Activated CD4-positive, alpha-beta T cell treated with anti-CD3 and anti-CD28 coated beads, Interleukin-2, amount 10 ng/mL, durations not matched to agents 24 days and 14 days (primary cell): ENCODE measurements at regions not wholly inside any gene's neighbourhood (a gene's known extent, or its start where the extent isn't known, plus 50 kb on each side); places are given as distances from the start of the nearest gene placed in this dataset.

Experiments
- DNase-seq: peaks from one replicate; pipeline ENCODE4 v3.0.0; 2022
- H3K27ac Mint-ChIP-seq: one replicate; pipeline ENCODE4 v1.8.0; 2022; ENCODE audit warnings: mild to moderate bottlenecking, mixed read lengths
- H3K27me3 Mint-ChIP-seq: one replicate; pipeline ENCODE4 v1.8.0; 2022; ENCODE audit warnings: mixed read lengths
- H3K36me3 Mint-ChIP-seq: one replicate; pipeline ENCODE4 v1.8.0; 2022; ENCODE audit warnings: low read depth, mild to moderate bottlenecking, mixed read lengths
- H3K4me1 Mint-ChIP-seq: one replicate; pipeline ENCODE4 v1.8.0; 2021; ENCODE audit warnings: mixed read lengths
- H3K4me3 Mint-ChIP-seq: one replicate; pipeline ENCODE4 v1.8.0; 2022; ENCODE audit warnings: mild to moderate bottlenecking, moderate library complexity, mixed read lengths
- H3K9me3 Mint-ChIP-seq: one replicate; pipeline ENCODE4 v1.8.0; 2021; ENCODE audit warnings: mixed read lengths
- intact Hi-C: fragments of 100-400 bp; cut with micrococcal nuclease; formaldehyde crosslinking; loops from one replicate; pipeline ENCODE4 v1.15.1; 2023

DNA sequence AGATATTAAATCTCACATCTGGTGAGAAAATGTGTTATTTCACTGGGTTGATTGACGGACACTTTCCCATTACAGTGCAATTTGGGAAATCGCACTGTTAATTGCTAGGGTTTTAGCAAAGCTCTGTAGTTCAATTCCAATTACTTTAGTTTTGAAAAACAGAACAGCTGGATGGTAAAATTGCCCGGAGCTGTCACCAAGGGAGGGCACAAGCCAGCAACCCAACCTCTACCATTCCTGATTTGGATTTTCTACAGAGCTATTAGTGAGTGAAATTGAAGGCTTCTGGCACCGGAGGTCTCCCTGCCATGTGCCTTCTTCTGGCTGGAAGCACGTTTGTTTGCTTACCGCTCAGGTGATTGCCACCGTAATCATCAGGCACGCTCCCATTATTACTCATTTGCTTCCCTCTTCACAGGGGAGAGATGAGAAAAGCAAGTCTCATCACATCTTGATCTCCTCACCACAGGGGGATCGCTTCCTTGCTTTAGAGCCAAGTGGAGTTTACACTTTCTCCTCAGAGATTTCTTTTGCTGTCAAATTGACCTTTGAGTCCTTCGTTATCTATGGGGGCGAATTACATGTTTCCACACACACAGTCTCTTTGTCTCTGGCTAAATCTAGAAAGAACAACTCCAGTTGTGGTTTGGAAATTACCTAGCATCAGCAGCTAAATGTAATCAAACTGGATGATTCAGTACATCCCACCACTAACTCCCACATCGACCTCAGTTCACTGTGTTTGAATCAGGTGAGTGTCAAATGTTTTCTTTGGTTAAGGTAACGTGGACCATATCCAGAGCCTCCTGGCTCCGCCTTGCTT, 421.7 kb upstream of the GOLIM4 start:
- H3K9me3 Mint-ChIP-seq: no peaks in the 10 kb centered on the region
- DNase-seq: no peak
- no peak overlapping the region for H3K4me3 Mint-ChIP-seq
- no peaks in the 10 kb centered on the region for H3K36me3 Mint-ChIP-seq
- H3K27me3 Mint-ChIP-seq: no peaks in the 10 kb centered on the region
- H3K27ac Mint-ChIP-seq: no peak overlapping the region
- intact Hi-C loops: loop anchor here (10.0 kb wide), 1 partner anchor 327 kb away; no protein-coding TSS in a partner anchor
- no peaks in the 10 kb centered on the region for H3K4me1 Mint-ChIP-seq

DNA sequence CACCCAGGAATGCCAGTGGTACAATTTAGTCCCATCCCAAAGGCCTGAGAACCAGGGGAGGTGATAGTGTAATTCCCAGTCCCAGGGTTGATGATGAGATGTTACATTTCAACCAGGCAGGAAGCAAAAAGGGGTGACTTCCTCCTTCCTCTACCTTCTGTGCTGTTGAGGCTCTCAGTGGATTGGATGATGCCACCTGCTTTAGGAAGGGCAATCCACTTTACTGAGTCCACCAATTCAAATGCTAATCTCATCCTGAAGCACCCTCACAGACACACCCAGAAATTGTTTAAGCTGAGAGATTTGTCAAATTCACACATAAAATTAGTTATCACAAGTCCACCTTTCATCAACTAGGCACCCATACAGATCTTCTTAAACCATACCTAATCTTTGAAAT, 418.5 kb upstream of the GOLIM4 start:
- H3K27me3 Mint-ChIP-seq: no peaks in the 10 kb centered on the region
- no peak overlapping the region for H3K27ac Mint-ChIP-seq
- intact Hi-C loops: loop anchor here (10.0 kb wide), 1 partner anchor 331 kb away; no protein-coding TSS in a partner anchor
- no peaks in the 10 kb centered on the region for H3K9me3 Mint-ChIP-seq
- no peaks in the 10 kb centered on the region for H3K4me1 Mint-ChIP-seq
- no peak for DNase-seq
- no peaks in the 10 kb centered on the region for H3K36me3 Mint-ChIP-seq
- no peak overlapping the region for H3K4me3 Mint-ChIP-seq

DNA sequence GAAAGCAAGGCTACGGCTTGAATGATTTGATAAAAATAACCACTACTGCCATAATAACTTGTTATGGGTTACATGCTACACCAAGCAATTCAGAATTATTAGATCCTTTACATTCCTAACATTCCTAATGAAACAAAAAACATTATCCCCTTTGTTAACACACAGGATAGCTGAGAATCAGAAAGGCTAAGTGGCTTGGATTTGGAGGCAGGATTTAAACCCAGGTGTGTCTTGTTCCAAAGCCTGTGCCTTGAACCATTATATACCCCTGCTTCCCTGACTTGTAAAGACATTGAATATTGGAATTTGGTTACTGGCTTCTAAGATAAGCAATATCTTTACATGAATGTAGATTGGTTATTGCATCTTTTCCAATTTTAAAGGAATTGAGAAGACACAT, 417.1 kb upstream of the GOLIM4 start:
- no peak for DNase-seq
- no peak overlapping the region for H3K4me3 Mint-ChIP-seq
- H3K4me1 Mint-ChIP-seq: no peaks in the 10 kb centered on the region
- intact Hi-C loops: loop anchor here (10.0 kb wide), 1 partner anchor 332 kb away; no protein-coding TSS in a partner anchor
- H3K9me3 Mint-ChIP-seq: no peaks in the 10 kb centered on the region
- no peak overlapping the region for H3K27ac Mint-ChIP-seq
- H3K36me3 Mint-ChIP-seq: no peaks in the 10 kb centered on the region
- H3K27me3 Mint-ChIP-seq: no peaks in the 10 kb centered on the region

DNA sequence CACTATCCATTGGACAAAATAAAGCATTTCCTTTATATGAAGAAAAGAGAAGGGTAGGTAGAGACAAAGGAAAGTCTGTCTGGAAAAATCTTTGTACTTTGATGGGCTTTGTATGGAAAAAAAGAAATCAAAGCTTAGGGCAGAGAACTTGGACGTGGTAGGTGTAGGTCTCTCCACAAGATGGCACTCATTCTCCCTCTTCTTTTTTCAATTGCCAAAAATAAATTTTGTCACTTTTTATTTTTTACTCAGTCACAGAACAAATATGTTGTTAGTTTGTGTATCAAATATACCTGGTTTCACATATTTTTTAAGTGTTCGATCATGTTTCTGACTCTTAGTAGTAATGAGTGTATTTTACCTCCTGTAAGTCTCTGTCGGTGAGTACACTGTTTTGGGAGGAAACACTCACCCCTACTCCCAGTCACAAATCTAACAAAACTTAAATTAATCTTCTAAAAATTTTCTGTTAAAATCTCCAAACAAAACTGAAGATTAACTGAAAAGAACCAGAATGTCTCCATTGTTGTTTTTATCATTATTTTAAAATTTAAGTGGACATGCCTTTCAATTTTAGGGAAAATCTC, 415.8 kb upstream of the GOLIM4 start:
- Mint-ChIP-seq H3K4me1 (no peaks in the 10 kb centered on the region), H3K4me3 (no peak overlapping the region), H3K27ac (no peak overlapping the region), H3K9me3 (no peaks in the 10 kb centered on the region), H3K27me3 (no peaks in the 10 kb centered on the region), H3K36me3 (no peaks in the 10 kb centered on the region)
- intact Hi-C loops: loop anchor here (10.0 kb wide), 1 partner anchor 333 kb away; no protein-coding TSS in a partner anchor
- no peak for DNase-seq

DNA sequence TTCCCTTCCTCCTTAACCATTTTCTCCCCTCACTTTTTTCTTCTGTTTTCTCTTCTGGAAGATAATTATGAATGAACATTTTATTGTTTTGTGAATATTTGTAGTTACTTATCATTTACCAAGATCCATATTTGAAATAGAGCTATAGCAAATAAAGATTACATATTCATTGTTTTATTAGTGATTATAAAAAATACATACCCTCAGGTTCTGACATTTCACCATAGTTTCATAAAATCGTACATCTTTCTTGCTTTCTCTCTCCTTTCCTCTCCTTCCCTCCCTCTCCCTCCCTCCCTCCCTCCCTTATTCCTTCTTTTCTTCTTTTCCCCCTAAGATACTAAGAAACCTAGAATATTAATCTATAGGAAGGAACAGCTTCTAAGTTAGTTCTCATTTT, 410.9 kb upstream of the GOLIM4 start:
- no peaks in the 10 kb centered on the region for H3K27me3 Mint-ChIP-seq
- no peaks in the 10 kb centered on the region for H3K36me3 Mint-ChIP-seq
- intact Hi-C loops: no loop called here
- no peaks in the 10 kb centered on the region for H3K4me1 Mint-ChIP-seq
- no peak overlapping the region for H3K4me3 Mint-ChIP-seq
- no peak overlapping the region for H3K27ac Mint-ChIP-seq
- no peak for DNase-seq
- no peaks in the 10 kb centered on the region for H3K9me3 Mint-ChIP-seq

DNA sequence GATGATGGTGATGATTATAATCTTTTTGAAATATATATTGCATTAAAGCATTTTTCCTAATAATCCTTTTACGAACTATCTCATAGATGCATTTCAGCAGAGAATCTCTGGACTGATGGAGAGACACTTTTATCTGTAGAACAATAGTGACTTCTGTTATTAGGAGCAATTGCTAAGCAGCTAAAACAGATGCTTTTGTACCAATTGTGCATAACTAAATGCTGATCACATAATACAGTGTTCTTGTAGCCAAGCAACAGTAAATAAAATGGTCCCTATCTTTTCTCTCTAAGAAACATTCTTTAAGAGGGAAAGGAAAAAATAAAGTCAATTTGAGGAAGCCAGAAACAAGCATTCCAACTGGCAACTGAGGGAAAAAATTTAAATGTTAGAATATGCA, 405.8 kb upstream of the GOLIM4 start:
- H3K9me3 Mint-ChIP-seq: no peaks in the 10 kb centered on the region
- DNase-seq: no peak
- H3K36me3 Mint-ChIP-seq: no peaks in the 10 kb centered on the region
- intact Hi-C loops: no loop called here
- no peak overlapping the region for H3K27ac Mint-ChIP-seq
- no peaks in the 10 kb centered on the region for H3K27me3 Mint-ChIP-seq
- H3K4me1 Mint-ChIP-seq: no peaks in the 10 kb centered on the region
- no peak overlapping the region for H3K4me3 Mint-ChIP-seq

DNA sequence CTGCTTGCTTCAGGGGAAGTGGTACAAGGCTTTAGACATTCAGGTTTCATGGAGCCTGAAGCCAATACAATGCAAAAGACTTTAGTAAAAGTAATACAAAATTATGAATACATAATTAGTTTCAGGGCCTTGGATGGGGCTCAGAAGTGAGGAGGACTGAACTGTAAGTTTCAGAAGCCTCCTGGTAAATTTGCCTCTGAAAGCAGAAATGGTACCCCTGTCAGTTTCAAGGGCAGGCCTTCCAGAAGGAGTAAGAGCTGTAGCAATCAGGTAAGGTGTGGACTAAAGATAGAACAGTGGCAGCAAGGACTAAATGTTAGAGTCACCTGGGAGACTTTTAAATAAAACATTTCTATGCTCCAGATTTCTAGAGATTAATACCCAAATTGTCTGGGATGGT, 402.5 kb upstream of the GOLIM4 start:
- no peaks in the 10 kb centered on the region for H3K27me3 Mint-ChIP-seq

DNA sequence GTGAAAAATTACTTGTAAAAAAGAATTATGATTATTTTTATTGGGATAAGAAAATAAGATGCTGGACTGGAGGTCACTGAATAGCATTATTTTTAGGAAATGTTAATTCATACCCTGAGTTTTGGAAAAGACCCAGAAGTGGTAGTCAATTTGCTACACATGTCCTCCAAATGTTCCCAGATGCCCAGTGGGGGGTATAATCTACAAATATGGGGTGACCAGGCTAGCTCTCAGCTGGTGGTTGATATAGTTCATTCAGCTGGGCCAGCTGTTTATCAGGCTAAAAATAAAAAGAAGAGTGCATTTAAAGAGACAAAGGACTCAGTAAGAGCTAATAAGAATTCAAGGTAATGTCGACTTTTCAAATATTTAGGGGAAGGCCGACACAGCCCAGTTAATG, 402.0 kb upstream of the GOLIM4 start:
- Mint-ChIP-seq H3K27me3 (no peaks in the 10 kb centered on the region), H3K9me3 (no peaks in the 10 kb centered on the region), H3K36me3 (no peaks in the 10 kb centered on the region), H3K4me1 (no peaks in the 10 kb centered on the region), H3K4me3 (no peak overlapping the region), H3K27ac (no peak overlapping the region)
- no peak for DNase-seq
- intact Hi-C loops: no loop called here

More for the DNA sequence above, 402.5 kb upstream of the GOLIM4 start:
- intact Hi-C loops: no loop called here
- Mint-ChIP-seq H3K36me3 (no peaks in the 10 kb centered on the region), H3K27ac (no peak overlapping the region), H3K9me3 (no peaks in the 10 kb centered on the region), H3K4me3 (no peak overlapping the region), H3K4me1 (no peaks in the 10 kb centered on the region)
- DNase-seq: no peak

DNA sequence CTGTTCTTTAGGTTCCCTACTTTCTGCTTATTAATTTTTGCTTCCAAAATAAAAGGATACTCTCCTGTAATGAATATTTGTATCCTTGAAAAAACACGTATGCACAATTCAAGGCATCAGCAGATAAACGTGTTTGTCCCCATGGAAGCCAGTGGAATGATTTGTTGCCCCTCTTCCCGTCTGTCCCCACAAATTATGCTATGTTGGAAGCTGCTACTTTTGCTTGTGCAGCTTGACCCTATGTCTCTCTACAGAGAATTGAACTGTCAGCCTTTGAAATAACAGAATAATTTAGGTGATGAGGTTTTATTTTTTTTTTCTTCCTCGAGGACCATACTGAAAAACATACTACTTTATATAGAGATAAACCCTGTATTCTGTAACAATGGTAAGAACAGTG, 401.5 kb upstream of the GOLIM4 start:
- intact Hi-C loops: no loop called here
- H3K4me1 Mint-ChIP-seq: no peaks in the 10 kb centered on the region
- no peak overlapping the region for H3K4me3 Mint-ChIP-seq
- DNase-seq: no peak
- H3K9me3 Mint-ChIP-seq: no peaks in the 10 kb centered on the region
- no peak overlapping the region for H3K27ac Mint-ChIP-seq
- no peaks in the 10 kb centered on the region for H3K27me3 Mint-ChIP-seq
- no peaks in the 10 kb centered on the region for H3K36me3 Mint-ChIP-seq

DNA sequence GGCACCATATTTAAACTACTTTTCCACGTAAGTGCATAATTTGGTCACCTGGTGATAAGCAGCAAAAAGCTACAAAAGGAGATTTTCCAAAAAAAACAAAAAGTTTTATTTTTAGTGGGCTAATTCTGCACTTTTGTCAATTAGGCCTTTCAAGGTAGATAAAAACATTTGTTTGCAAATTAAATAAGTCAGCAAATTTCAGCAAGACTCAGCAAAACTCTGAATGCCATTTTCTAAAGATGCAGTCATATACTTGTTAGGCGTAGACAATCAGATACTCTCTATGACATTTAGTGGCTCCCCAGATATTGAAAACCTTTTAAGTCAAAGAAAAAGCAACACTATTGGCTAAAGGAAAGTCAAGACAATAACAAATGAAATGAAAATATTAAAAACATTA, 400.2 kb upstream of the GOLIM4 start:
- Mint-ChIP-seq H3K4me1 (no peaks in the 10 kb centered on the region), H3K27me3 (no peaks in the 10 kb centered on the region), H3K9me3 (no peaks in the 10 kb centered on the region), H3K4me3 (no peak overlapping the region), H3K27ac (no peak overlapping the region), H3K36me3 (no peaks in the 10 kb centered on the region)
- intact Hi-C loops: no loop called here
- DNase-seq: no peak

DNA sequence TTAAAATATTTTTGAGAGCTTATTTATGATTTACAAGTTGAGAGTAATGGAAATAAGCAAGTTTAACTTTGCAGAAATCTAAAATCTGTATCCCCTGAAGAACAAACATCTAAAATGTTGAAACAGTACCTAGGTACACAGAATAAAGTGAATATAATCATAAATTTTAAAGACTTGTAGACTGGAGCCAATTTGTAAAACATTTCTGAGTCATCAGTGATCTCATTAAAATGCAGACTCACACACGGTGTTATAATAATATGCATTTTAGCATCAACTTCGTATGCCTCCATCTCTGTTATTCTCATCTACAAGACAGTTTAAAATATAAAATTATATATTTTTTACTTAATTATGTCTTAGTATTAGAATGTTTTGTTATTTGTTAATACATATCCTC, 399.5 kb upstream of the GOLIM4 start:
- H3K27ac Mint-ChIP-seq: no peak overlapping the region
- intact Hi-C loops: no loop called here
- no peaks in the 10 kb centered on the region for H3K4me1 Mint-ChIP-seq

DNA sequence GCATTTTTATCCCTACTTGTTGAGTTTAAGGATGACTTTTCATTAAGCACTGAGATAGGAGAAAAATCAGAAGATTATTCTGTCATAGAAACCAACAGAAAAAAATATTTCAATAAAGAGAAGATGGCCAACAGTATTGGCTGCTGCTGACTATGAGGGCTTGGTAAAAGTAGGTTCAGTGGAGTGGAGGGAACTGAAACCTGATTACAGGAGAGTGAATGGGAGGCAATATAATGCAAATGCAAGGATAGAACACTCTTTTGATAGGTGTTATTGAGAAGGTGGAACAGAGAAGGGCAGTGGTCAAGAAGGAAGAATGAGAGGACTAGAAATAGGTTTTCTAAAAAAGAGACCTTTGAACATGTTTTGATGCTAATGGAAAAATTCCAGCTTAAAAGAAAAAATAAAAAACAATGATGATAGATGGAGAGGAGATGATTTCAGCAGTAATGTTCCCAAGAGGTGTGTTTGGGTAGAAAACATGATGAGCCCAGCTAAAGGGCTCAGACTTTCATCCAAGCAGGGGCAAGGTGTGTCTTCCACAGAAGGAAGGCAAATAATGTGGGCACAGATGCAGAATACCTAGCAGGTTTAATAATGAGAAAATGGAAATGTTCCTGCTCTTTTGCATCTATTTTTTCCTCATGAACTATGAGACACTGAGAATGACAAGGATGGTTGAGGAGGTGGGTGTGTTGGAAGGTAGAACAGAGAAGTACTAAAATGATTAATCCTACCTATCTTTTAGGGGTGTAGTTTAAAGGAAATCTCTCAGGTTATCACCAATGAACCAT, 397.9 kb upstream of the GOLIM4 start:
- intact Hi-C loops: no loop called here
- no peak for DNase-seq
- Mint-ChIP-seq H3K27ac (no peak overlapping the region), H3K27me3 (no peaks in the 10 kb centered on the region), H3K9me3 (no peaks in the 10 kb centered on the region), H3K4me3 (no peak overlapping the region), H3K36me3 (no peaks in the 10 kb centered on the region), H3K4me1 (no peaks in the 10 kb centered on the region)

More for the DNA sequence above, 399.5 kb upstream of the GOLIM4 start:
- no peaks in the 10 kb centered on the region for H3K36me3 Mint-ChIP-seq
- H3K4me3 Mint-ChIP-seq: no peak overlapping the region
- DNase-seq: no peak
- H3K27me3 Mint-ChIP-seq: no peaks in the 10 kb centered on the region
- H3K9me3 Mint-ChIP-seq: no peaks in the 10 kb centered on the region

DNA sequence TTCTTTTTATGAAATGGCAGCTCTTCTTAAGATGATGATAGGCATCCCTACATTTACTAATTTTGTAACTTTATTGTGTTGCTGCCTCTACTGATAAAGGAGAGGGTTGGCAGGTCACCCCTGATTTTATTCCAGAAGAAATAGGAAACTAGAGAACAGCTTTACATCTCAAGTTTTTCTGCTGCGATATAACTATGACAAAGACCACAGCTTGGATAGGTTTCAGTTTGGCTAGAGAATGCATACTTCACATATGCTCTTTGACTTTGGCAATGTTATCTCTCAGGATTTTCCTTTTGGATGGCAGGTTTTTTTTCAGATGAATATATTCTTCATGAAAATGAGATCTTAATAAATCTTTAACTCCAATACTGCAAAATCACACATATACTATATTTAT, 395.3 kb upstream of the GOLIM4 start:
- no peak for DNase-seq
- Mint-ChIP-seq H3K27ac (no peak overlapping the region), H3K27me3 (no peaks in the 10 kb centered on the region), H3K4me3 (no peak overlapping the region), H3K4me1 (no peaks in the 10 kb centered on the region), H3K36me3 (no peaks in the 10 kb centered on the region), H3K9me3 (no peaks in the 10 kb centered on the region)
- intact Hi-C loops: no loop called here

DNA sequence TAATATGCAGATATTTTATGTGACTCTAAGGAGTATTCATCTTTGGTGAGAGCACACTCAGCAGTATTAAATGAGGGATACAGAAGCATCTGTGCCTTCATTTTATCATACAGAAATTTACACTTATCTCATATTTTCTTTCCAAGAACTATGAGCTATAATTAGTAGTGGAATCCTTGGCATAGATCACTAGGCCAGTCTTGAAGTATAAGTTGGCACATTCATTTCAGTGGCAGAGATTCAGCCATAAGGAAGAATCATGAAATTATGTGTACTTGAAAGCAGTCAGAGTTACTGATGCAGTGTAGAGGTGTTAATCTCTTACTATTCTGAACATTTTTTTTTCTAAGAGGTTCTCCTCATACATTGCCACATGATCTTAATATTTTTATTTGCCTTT, 393.6 kb upstream of the GOLIM4 start:
- Mint-ChIP-seq H3K36me3 (no peaks in the 10 kb centered on the region), H3K27me3 (no peaks in the 10 kb centered on the region), H3K9me3 (no peaks in the 10 kb centered on the region), H3K4me3 (no peak overlapping the region), H3K4me1 (no peaks in the 10 kb centered on the region), H3K27ac (no peak overlapping the region)
- intact Hi-C loops: no loop called here
- DNase-seq: no peak
